22Rv1 (cell line): ENCODE measurements at regions not wholly inside any gene's neighbourhood (a gene's known extent, or its start where the extent isn't known, plus 50 kb on each side); places are given as distances from the start of the nearest gene placed in this dataset.

Experiments used
- ZFX ChIP-seq: fragments of 450-650 bp; IDR thresholded peaks from 2 replicates; pipeline ENCODE4 v1.6.1; 2017; ENCODE audit warnings: antibody characterized with exemption, borderline replicate concordance
- TF ChIP-seq, protein P1 (sequence below): fragments of 450-650 bp; IDR thresholded peaks from 2 replicates; pipeline ENCODE4 v1.5.1; 2017; ENCODE audit warnings: mild to moderate bottlenecking

DNA sequence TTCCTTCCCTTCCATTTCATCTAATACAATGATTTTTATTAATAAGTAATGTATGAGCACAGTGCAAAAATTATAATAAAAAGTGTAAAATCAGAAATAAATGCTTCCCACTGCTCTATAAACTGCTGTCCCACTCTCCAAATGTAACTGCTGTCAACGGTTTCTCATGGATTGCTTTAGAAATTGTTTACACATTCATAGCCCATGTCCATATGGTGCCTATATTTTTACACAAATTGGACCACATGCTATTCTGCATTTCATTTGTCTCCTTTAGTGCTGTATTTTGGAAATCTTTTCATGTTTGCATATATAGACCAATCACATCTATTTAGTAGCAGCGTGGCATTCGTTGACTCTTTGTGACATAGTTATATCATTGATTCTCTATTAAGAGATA, 164.7 kb upstream of the SLCO3A1 start:
- TF ChIP-seq, protein P1, sequence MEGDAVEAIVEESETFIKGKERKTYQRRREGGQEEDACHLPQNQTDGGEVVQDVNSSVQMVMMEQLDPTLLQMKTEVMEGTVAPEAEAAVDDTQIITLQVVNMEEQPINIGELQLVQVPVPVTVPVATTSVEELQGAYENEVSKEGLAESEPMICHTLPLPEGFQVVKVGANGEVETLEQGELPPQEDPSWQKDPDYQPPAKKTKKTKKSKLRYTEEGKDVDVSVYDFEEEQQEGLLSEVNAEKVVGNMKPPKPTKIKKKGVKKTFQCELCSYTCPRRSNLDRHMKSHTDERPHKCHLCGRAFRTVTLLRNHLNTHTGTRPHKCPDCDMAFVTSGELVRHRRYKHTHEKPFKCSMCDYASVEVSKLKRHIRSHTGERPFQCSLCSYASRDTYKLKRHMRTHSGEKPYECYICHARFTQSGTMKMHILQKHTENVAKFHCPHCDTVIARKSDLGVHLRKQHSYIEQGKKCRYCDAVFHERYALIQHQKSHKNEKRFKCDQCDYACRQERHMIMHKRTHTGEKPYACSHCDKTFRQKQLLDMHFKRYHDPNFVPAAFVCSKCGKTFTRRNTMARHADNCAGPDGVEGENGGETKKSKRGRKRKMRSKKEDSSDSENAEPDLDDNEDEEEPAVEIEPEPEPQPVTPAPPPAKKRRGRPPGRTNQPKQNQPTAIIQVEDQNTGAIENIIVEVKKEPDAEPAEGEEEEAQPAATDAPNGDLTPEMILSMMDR, result no peak
- no peak for TF ChIP-seq ZFX
